Natural killer cell (primary cell): ENCODE measurements at regions not wholly inside any gene's neighbourhood (a gene's known extent, or its start where the extent isn't known, plus 50 kb on each side); places are given as distances from the start of the nearest gene placed in this dataset.
A peak's percentile ranks its signal among the peaks of the same experiment; 100 is the strongest.

Source experiments
- ATAC-seq, 3 donors: fragments of 150-1000 bp in 2 of 3; fragments of 200-7000 bp in 1 of 3; cut with Tn5 transposase; 1 replicate in 1 of 3; 2 replicates in 2 of 3; pipeline ENCODE4 v1.10.0; 2021; ENCODE audit warnings: mild to moderate bottlenecking in 2 of 3, moderate library complexity in 2 of 3
- DNase-seq, 2 donors: peaks; one replicate each; pipeline versions ENCODE4 v3.0.0 to v3.0.0-alpha.2; 2013 to 2021; ENCODE audit warnings: mixed read lengths in 1 of 2
- H3K27ac ChIP-seq: one replicate; pipeline ENCODE4 v1.5.1; 2013; ENCODE audit warnings: mild to moderate bottlenecking, low read length
- H3K27me3 ChIP-seq: one replicate; pipeline ENCODE4 v1.6.1; 2013; ENCODE audit warnings: low read length; ENCODE audit not compliant: control insufficient read depth, insufficient read depth
- H3K36me3 ChIP-seq: one replicate; pipeline ENCODE4 v1.6.1; 2013; ENCODE audit warnings: low read length; ENCODE audit not compliant: control insufficient read depth, insufficient read depth
- H3K4me1 ChIP-seq: one replicate; pipeline ENCODE4 v1.6.1; 2013; ENCODE audit warnings: low read length; ENCODE audit not compliant: control insufficient read depth, insufficient read depth
- H3K4me3 ChIP-seq: one replicate; pipeline ENCODE4 v1.5.1; 2013; ENCODE audit warnings: low read length
- H3K9me3 ChIP-seq: one replicate; pipeline ENCODE4 v1.6.1; 2013; ENCODE audit warnings: low read length; ENCODE audit not compliant: control insufficient read depth, insufficient read depth
- H3K27ac Mint-ChIP-seq, 2 donors: one replicate each; pipeline ENCODE4 v1.8.0; 2022; ENCODE audit warnings: mild to moderate bottlenecking in 2 of 2, mixed read lengths in 2 of 2, moderate library complexity in 1 of 2
- H3K27me3 Mint-ChIP-seq, 2 donors: one replicate each; pipeline ENCODE4 v1.8.0; 2022; ENCODE audit warnings: low read depth in 2 of 2, mixed read lengths in 2 of 2
- H3K36me3 Mint-ChIP-seq: one replicate; pipeline ENCODE4 v1.8.0; 2022; ENCODE audit warnings: mixed read lengths
- H3K4me1 Mint-ChIP-seq, 2 donors: one replicate each; pipeline ENCODE4 v1.8.0; 2022; ENCODE audit warnings: mixed read lengths in 2 of 2
- H3K4me3 Mint-ChIP-seq: one replicate; pipeline ENCODE4 v1.8.0; 2022; ENCODE audit warnings: mild to moderate bottlenecking, moderate library complexity, mixed read lengths
- H3K9me3 Mint-ChIP-seq, 2 donors: one replicate each; pipeline ENCODE4 v1.8.0; 2022; ENCODE audit warnings: mixed read lengths in 2 of 2
- WGBS: methylation state at CpG from one replicate; pipeline ENCODE4 v1.1.7; 2013; ENCODE audit warnings: missing lambda C conversion rate; ENCODE audit not compliant: insufficient coverage; 5-methylcytosine and 5-hydroxymethylcytosine counted together
- intact Hi-C: fragments of 100-400 bp; cut with micrococcal nuclease; formaldehyde crosslinking; loops from one replicate; pipeline ENCODE4 v1.14.2; 2022
- TF ChIP-seq, protein P1 (sequence below): fragments of 200-600 bp; IDR thresholded peaks from one replicate; pipeline ENCODE4 v1.8.0; 2022; ENCODE audit warnings: antibody characterized with exemption

- H3K36me3 Mint-ChIP-seq, result no peaks in the 10 kb centered on the region
- Histone ChIP-seq H3K27me3 (no peaks in the 10 kb centered on the region), H3K4me3 (no peak overlapping the region), H3K36me3 (no peaks in the 10 kb centered on the region), H3K9me3 (no peaks in the 10 kb centered on the region), H3K27ac (no peak overlapping the region), H3K4me1 (no peaks in the 10 kb centered on the region)
- peaks cover 17 to 18% of the 10 kb centered on the region in 2 donors for H3K4me1 Mint-ChIP-seq
- H3K27ac Mint-ChIP-seq, result peak overlapping the region in 1 of 2 donors; percentile 12
- 19% methylated on average over 5 of the region's 5 CpGs for WGBS
- H3K4me3 Mint-ChIP-seq, result peak overlapping the region; percentile 4
- H3K27me3 Mint-ChIP-seq, result peaks cover 0 to 5% of the 10 kb centered on the region in 2 donors
- no peaks in the 10 kb centered on the region for H3K9me3 Mint-ChIP-seq
- TF ChIP-seq, protein P1, sequence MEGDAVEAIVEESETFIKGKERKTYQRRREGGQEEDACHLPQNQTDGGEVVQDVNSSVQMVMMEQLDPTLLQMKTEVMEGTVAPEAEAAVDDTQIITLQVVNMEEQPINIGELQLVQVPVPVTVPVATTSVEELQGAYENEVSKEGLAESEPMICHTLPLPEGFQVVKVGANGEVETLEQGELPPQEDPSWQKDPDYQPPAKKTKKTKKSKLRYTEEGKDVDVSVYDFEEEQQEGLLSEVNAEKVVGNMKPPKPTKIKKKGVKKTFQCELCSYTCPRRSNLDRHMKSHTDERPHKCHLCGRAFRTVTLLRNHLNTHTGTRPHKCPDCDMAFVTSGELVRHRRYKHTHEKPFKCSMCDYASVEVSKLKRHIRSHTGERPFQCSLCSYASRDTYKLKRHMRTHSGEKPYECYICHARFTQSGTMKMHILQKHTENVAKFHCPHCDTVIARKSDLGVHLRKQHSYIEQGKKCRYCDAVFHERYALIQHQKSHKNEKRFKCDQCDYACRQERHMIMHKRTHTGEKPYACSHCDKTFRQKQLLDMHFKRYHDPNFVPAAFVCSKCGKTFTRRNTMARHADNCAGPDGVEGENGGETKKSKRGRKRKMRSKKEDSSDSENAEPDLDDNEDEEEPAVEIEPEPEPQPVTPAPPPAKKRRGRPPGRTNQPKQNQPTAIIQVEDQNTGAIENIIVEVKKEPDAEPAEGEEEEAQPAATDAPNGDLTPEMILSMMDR, result no peak
- intact Hi-C loops, result no loop called here
- ATAC-seq (peak in 1 of 3 donors; percentile 83), DNase-seq (no peak)
These were observed 102.0 kb downstream of the HPGD start for GRCh38 chr4:174420316-174420715.

DNA sequence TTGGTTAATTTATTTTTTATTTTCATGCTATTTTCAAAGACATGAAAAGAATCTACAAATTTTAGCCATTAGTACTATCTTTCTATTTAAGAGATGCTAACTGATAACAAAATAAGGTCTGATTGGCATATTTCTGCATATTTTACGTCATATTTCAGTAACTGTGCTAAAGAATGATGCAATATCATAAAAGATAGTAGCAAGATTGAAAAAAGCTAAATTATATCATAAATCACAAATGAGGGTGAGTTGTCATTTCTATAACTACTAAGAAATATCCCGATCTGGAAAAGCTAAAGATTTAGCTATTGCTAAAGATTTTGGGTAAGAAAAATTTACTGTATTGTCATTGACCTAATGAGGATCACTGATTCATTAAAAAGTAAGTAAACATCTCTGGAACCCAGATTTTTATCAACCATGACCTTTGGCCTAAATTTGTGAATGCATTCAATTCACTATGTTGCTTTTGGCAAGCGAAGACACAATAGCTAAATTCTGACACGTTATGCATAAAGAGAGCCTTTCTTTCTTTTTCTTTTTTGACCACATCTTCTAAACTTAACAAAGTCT is 103.6 kb downstream of the HPGD start:
- Mint-ChIP-seq H3K4me3 (no peak overlapping the region), H3K9me3 (peaks cover 0 to 4% of the 10 kb centered on the region in 2 donors), H3K36me3 (no peaks in the 10 kb centered on the region), H3K27me3 (peaks cover 0 to 5% of the 10 kb centered on the region in 2 donors), H3K27ac (no peak overlapping the region), H3K4me1 (peaks cover 17 to 18% of the 10 kb centered on the region in 2 donors)
- Histone ChIP-seq H3K27me3 (no peaks in the 10 kb centered on the region), H3K4me3 (no peak overlapping the region), H3K9me3 (no peaks in the 10 kb centered on the region), H3K27ac (no peak overlapping the region), H3K36me3 (no peaks in the 10 kb centered on the region), H3K4me1 (no peaks in the 10 kb centered on the region)
- DNase-seq (no peak), ATAC-seq (no peak)
- TF ChIP-seq, protein P1, result no peak
- intact Hi-C loops, result no loop called here
- 100% methylated on average over 1 of the region's 4 CpGs for WGBS

GRCh38 chr4:174408841-174409552 is 113.3 kb downstream of the HPGD start:
- Mint-ChIP-seq H3K4me1 (no peaks in the 10 kb centered on the region), H3K4me3 (no peak overlapping the region), H3K36me3 (no peaks in the 10 kb centered on the region), H3K27ac (no peak overlapping the region), H3K27me3 (no peaks in the 10 kb centered on the region), H3K9me3 (no peaks in the 10 kb centered on the region)
- no peaks in the 10 kb centered on the region for H3K4me1 ChIP-seq
- 94% methylated on average over 8 of the region's 8 CpGs for WGBS
- H3K4me3 ChIP-seq, result no peak overlapping the region
- DNase-seq (no peak), ATAC-seq (no peak)
- H3K9me3 ChIP-seq, result no peaks in the 10 kb centered on the region
- no peaks in the 10 kb centered on the region for H3K27me3 ChIP-seq
- intact Hi-C loops, result no loop called here
- H3K36me3 ChIP-seq, result no peaks in the 10 kb centered on the region
- no peak overlapping the region for H3K27ac ChIP-seq
- TF ChIP-seq, protein P1, result no peak
